HG03175 (cell line): ENCODE measurements at regions not wholly inside any gene's neighbourhood (a gene's known extent, or its start where the extent isn't known, plus 50 kb on each side); places are given as distances from the start of the nearest gene placed in this dataset.
"Not testable (repeated sequence)": the region's sequence is repeated elsewhere in the genome, so short reads cannot be mapped to it uniquely, and the experiment has no call there.

Experiments used
- ATAC-seq: cut with Tn5 transposase; IDR thresholded peaks from one replicate; pipeline ENCODE4 v1.9.1; 2021; ENCODE audit warnings: mild to moderate bottlenecking, moderate library complexity; ENCODE audit not compliant: unreplicated experiment

DNA sequence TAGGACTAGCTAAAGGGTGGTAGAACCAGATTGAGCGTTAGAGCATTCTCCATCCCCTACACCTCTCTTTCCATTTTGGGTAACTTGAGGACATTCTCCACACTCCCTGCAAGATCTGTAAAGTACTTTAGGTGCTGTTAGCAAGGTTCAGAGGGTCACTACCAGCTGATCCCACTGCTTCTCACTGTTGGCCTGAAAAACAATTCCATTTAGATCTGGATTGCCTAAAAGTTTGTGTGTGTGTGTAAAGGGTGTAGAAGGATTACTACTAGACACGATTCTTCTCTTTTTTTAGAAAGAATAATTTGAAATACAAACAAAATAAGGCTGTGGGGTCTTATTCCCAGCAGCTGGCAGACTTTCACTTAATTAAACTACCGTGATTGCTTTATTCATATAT, 95.1 kb upstream of the TMEM178A start:
- no peak for ATAC-seq

- no peak for ATAC-seq
These were observed 94.5 kb upstream of the TMEM178A start for GRCh38 chr2:39571111-39571731.

DNA sequence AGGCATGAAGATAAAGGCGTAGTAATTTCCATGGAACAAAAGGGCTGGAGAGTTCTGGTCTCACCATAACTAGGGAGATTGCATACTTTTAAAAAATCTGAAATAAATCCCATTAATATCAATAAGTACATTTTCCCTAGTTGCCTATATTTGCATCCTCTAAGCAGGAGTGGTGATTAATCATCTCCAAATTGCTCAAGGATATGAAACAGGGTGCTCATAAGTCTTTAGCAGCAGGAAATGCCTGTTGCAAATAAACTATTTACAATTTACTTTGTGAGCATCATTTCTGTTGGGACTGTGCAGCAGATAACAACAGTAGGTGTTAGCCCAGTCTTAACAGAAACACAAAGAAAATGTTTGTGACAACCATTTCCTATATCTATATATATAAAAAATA, 92.4 kb upstream of the TMEM178A start:
- no peak for ATAC-seq

DNA sequence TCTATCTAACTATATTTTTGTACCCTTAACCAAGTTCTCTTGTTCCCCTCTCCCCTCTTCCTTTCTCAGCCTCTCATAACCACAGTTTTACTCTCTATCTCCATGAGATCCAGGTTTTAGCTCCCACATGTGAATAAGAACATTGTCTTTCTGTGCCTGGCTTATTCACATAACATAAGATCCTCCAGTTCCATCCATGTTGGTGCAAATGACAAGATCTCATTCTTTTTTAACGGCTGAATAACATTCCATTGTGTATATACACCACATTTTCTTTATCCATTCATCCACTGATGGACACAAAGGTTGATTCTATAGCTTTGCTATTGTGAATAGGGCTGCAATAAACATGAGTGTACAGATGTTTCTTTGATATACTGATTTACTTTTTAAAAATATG, 83.9 kb upstream of the TMEM178A start:
- no peak for ATAC-seq

DNA sequence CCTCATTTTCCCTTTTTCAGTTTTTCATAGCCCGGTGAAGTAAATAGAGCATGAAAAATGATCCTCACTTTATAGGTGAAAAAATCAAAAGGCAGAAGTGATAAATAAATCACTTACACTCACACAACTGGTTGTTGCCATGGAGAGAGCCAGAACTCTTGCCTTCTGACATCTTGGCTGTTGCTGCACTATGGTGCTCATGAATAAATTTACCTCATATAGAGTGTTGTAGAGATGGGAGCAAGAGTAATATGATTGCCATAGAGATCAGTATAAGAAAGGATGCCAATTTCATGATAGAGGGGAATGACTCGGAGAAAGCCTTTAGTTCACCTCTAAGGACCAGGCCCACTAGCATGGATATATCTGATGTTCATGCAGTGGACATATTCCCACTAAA, 82.5 kb upstream of the TMEM178A start:
- ATAC-seq: no peak

GRCh38 chr2:39583781-39584180, 81.9 kb upstream of the TMEM178A start:
- no peak for ATAC-seq

GRCh38 chr2:39584283-39584965, 81.3 kb upstream of the TMEM178A start:
- no peak for ATAC-seq

DNA sequence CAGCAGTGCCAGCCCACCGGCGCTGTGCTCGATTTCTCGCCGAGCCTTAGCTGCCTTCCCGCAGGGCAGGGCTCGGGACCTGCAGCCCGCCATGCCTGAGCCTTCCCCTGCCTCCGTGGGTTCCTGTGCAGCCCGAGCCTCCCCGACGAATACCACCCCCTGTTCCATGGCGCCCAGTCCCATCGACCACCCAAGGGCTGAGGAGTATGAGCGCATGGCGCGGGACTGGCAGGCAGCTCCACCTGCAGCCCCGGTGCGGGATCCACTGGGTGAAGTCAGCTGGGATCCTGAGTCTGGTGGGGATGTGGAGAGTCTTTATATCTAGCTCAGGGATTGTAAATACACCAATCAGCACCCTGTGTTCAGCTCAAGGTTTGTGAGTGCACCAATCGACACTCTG, 80.2 kb upstream of the TMEM178A start:
- not testable (repeated sequence) for ATAC-seq

DNA sequence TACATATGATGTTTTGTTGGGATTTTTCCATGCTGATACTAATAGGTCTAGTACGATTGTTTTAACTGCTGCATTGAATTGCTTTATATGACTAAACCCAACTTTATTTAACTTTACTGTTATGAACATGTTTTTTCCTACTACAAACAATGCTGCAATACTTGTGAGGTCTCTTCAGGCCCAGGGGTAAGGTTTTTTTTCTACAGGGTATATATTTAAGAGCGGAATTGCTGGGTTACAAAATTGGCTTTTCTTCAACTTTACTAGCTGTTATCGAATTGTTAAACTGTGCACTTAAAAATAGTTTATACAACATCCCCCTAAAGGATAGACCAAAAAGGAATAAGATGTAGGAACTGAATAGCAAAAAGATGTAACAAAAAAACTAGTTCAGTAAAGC, 78.5 kb upstream of the TMEM178A start:
- no peak for ATAC-seq

DNA sequence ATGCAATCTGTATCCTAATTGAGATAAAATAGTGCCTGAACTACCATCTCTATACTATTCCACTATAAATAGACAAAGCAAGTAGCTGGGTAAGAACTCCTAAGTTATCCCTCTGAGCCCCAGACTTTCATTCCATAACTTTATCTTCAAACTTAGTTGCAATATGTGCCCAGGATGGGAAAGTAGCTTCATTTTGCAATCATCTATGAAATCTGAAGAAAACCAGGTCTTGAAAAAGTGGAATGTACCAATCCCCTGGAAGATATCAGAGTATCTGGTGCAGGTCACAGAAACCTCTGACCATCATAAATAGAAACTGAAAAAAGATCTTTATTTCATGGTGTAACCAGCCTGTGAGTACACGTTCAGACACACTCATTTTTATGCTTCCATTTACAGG, 78.1 kb upstream of the TMEM178A start:
- no peak for ATAC-seq

- peak; percentile 50 for ATAC-seq
These were observed 72.0 kb upstream of the TMEM178A start for GRCh38 chr2:39593439-39594393.

DNA sequence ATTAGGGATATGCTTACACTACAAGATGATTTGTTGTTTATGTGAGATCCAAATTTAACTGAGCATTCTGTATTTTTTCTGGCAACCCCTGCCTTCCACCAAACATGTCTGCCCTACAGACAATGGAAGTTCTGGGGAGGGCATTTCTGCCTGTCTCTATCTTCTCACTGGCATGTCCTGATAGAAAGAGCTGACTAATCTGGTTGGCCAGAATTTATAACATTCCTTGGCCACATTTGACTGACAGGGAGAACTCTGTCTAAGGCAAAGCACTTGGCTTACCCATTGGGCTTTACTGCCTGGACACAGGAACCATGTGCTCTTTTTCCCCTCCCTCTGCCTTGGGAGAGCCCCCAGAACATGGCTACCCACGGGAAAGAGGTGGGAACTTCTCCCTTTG, 70.6 kb upstream of the TMEM178A start:
- ATAC-seq: no peak

GRCh38 chr2:39597314-39597713, 68.4 kb upstream of the TMEM178A start:
- no peak for ATAC-seq

GRCh38 chr2:39602616-39603015, 63.1 kb upstream of the TMEM178A start:
- ATAC-seq: no peak

DNA sequence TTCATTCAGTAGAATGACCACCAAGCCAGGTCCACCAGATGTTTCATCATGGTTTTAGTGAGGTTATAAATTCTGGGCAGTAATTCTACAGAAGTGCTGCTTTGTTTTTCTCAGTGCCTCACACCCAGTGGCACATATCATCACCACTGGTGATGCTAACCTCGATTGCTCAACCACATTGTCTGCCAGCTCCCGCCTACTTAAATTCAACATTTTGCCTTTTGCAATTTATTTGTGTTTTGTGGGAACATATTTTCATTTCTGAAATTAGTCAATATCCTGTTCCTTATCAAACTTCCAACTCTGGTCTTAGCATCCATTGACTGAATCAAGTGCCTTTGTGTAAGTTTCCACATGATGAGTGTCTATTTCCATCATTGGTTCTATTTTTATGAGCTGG, 62.3 kb upstream of the TMEM178A start:
- ATAC-seq: no peak

- no peak for ATAC-seq
These were observed 60.9 kb upstream of the TMEM178A start for GRCh38 chr2:39604866-39605265.

DNA sequence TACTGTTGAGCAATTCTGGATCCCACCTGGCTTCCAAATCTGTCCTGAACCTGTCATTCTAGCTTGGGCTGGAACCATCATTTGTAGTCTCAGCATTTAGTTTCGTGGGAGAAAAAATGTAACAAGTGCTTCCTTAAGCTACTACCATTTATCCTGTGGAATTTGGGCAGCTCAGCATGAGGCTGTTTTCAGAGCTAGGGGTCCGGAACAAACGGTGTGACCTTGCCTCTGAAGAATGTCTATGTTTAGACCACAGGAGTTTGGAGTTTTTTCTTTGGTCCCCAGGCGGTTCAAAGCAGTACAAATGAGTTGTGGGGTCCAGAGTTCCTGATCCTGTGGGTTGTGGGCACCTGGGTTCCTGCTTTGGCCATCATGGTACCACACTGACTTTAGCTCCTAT, 59.1 kb upstream of the TMEM178A start:
- no peak for ATAC-seq

DNA sequence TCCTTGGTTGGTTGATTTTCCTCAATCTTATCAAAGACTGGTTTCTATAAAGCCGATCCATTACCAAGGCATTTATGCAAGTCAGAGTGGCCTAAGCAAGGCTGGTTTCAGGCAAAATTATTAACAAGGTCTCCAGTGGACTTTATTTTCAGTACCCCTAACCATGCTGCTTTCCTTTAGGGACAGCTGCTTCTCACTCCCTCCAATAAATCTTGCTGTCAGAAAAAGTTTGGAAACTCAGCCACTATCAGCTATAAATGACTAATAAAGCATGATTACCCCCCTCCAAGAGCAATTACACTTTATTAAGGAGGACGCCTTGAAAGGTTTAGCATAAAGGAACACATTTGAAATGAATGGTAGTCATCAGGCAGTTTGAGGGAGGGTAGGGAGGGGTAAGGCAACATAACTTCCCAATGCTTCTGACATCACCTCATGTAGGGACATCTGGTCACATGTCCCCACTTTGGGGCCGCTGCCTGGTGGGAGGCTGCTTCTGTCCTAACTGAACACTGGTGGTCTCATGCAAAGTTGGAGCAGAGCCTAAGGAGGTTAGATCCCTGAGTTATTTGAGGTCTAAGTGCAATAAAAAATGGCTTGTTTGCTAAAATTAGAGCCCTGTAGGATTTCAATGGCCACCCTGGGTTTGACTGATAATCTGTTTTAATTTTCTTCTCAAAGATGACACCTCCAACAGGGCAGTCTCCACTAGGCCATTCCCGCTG, 58.0 kb upstream of the TMEM178A start:
- ATAC-seq: no peak

DNA sequence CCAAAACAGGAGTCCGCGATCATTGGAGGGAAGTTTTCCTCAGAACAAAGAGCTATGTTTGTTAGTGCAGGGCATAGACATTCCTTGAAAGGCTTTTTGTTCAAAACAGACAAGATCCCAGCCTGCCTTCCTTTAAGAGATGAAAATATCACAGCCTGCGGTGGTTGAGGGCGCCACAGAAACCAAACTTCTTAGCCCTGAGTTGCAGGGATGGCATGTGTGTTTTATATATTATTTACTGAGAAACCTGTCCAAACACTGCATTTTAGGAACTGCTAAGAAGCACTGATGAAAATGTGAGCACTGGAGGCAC, 57.5 kb upstream of the TMEM178A start:
- no peak for ATAC-seq

- ATAC-seq: no peak
These were observed 56.9 kb upstream of the TMEM178A start for GRCh38 chr2:39608686-39609441.

GRCh38 chr2:39609917-39610316, 55.8 kb upstream of the TMEM178A start:
- no peak for ATAC-seq
